Body of pancreas (tissue), 4 donors: ENCODE measurements at regions not wholly inside any gene's neighbourhood (a gene's known extent, or its start where the extent isn't known, plus 50 kb on each side); places are given as distances from the start of the nearest gene placed in this dataset.

Source experiments
- ATAC-seq: fragments of 150-250 bp; one replicate; pipeline ENCODE4 v1.9.1; 2016
- DNase-seq, 4 donors: peaks; one replicate each; pipeline ENCODE4 v3.0.0-alpha.2; 2019
- H3K27ac ChIP-seq, 4 donors: fragments of 200-600 bp; sonication (generic); 1 replicate in 3 of 4; 2 replicates in 1 of 4; pipeline versions ENCODE4 v1.5.1 to v1.6.1; 2016 to 2019; ENCODE audit warnings: mild to moderate bottlenecking in 1 of 4, mixed read lengths in 1 of 4, moderate library complexity in 1 of 4
- H3K27me3 ChIP-seq, 2 donors: fragments of 200-600 bp; sonication (generic); one replicate each; pipeline ENCODE4 v1.6.0; 2016; ENCODE audit warnings: mild to moderate bottlenecking in 1 of 2
- H3K36me3 ChIP-seq, 2 donors: fragments of 200-600 bp; sonication (generic); replicated peaks in 1 of 2; 2 replicates each; pipeline ENCODE4 v1.5.1; 2016; ENCODE audit warnings: low read depth in 2 of 2; ENCODE audit not compliant: insufficient read depth in 1 of 2
- H3K4me1 ChIP-seq: fragments of 200-600 bp; sonication (generic); one replicate; pipeline ENCODE4 v1.6.0; 2016
- H3K4me3 ChIP-seq, 2 donors: fragments of 200-600 bp; sonication (generic); 1 replicate in 1 of 2; 2 replicates in 1 of 2; pipeline ENCODE4 v1.5.1; 2016 to 2019
- H3K9me3 ChIP-seq, 3 donors: fragments of 200-600 bp; sonication (generic); 1 replicate in 2 of 3; 2 replicates in 1 of 3; pipeline ENCODE4 v1.5.1; 2016
- POLR2A ChIP-seq, 3 donors: fragments of 450-650 bp; IDR thresholded peaks; one replicate each; pipeline ENCODE4 v1.6.1; 2016; ENCODE audit warnings: antibody characterized with exemption in 3 of 3, mild to moderate bottlenecking in 2 of 3
- WGBS, 2 donors: methylation state at CpG; one replicate each; pipeline ENCODE4 v1.1.5; 2017; 5-methylcytosine and 5-hydroxymethylcytosine counted together
- intact Hi-C: fragments of 100-400 bp; cut with DNase I; formaldehyde crosslinking; loops from one replicate; pipeline ENCODE4 v1.15.1; 2023
- TF ChIP-seq, protein P1 (sequence below), 7 experiments: fragments of 450-650 bp in 4 of 7; fragments of 200-600 bp in 3 of 7; sonication (generic) in 3 of 7; IDR thresholded peaks; one replicate each; pipeline ENCODE4 v1.5.1; 2016 to 2019; ENCODE audit warnings: antibody characterized with exemption in 7 of 7

DNA sequence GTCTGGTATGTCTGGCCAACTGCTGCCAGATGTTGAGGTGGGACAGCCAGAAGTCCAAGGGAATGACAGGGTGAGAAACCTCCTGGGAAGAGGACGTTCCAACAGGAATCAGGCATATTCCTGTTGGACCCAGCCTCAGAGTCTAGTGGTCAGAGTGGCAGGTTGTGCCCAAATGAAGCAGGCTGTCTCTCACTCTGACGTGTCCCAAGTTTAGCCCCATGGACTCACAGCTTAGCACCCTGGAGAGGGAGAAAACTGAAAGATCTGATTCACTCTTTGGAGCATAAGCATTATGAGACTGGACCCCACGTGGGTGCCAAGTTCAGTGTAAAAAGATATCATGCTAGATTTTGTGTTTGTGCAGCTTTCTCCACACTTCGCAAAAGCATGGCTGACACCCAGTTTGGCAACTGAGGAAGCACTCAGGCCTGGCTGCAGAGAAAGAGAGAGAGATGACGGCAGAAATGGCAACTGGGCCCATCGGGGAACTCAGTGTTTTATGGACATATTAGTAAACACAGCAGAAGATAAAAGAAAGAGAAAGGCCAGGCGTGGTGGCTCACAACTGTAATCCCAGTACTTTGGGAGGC lies 88.2 kb upstream of the LMCD1 start:
- Histone ChIP-seq H3K4me3 (no peak overlapping the region), H3K36me3 (no peaks in the 10 kb centered on the region), H3K9me3 (no peaks in the 10 kb centered on the region), H3K27me3 (no peaks in the 10 kb centered on the region), H3K4me1 (no peaks in the 10 kb centered on the region), H3K27ac (no peak overlapping the region)
- 66 to 71% methylated on average over 7 of the region's 7 CpGs for WGBS, 2 donors
- DNase-seq: no peak
- intact Hi-C loops: no loop called here
- ATAC-seq: no peak
- TF ChIP-seq, protein P1, sequence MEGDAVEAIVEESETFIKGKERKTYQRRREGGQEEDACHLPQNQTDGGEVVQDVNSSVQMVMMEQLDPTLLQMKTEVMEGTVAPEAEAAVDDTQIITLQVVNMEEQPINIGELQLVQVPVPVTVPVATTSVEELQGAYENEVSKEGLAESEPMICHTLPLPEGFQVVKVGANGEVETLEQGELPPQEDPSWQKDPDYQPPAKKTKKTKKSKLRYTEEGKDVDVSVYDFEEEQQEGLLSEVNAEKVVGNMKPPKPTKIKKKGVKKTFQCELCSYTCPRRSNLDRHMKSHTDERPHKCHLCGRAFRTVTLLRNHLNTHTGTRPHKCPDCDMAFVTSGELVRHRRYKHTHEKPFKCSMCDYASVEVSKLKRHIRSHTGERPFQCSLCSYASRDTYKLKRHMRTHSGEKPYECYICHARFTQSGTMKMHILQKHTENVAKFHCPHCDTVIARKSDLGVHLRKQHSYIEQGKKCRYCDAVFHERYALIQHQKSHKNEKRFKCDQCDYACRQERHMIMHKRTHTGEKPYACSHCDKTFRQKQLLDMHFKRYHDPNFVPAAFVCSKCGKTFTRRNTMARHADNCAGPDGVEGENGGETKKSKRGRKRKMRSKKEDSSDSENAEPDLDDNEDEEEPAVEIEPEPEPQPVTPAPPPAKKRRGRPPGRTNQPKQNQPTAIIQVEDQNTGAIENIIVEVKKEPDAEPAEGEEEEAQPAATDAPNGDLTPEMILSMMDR (IDR thresholded peaks at IDR 0.05): no peak
- TF ChIP-seq POLR2A (IDR thresholded peaks at IDR 0.05): no peak

DNA sequence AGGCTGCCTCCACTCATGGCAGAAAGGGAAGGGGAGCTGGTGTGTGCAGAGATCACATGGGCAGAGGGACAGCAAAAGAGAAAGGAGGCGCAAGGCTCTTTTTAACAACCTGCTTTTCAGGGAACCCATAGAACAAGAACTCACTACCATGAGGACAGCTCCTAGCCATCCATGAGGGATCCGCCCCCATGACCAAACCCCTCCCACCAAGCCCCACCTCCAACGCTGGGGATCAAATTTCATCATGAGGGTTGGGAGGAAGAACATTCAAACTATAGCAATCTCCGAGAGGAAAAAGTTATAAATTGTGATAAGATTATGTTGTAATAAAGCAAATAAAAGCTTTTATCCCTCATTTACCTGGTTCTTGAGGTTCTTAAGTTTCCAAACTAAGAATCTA lies 84.7 kb upstream of the LMCD1 start:
- Histone ChIP-seq H3K4me3 (no peak overlapping the region), H3K27me3 (no peaks in the 10 kb centered on the region), H3K9me3 (no peaks in the 10 kb centered on the region), H3K36me3 (no peaks in the 10 kb centered on the region), H3K4me1 (no peaks in the 10 kb centered on the region), H3K27ac (peak overlapping the region in 2 of 4 donors; percentile 46 to 60)
- DNase-seq (peak; percentile 56 to 75 (median 66)), ATAC-seq (peak; percentile 86)
- TF ChIP-seq POLR2A (IDR thresholded peaks at IDR 0.05): no peak
- TF ChIP-seq, protein P1 (IDR thresholded peaks at IDR 0.05): no peak
- WGBS, 2 donors: 47 to 52% methylated on average over 4 of the region's 4 CpGs
- intact Hi-C loops: no loop called here

DNA sequence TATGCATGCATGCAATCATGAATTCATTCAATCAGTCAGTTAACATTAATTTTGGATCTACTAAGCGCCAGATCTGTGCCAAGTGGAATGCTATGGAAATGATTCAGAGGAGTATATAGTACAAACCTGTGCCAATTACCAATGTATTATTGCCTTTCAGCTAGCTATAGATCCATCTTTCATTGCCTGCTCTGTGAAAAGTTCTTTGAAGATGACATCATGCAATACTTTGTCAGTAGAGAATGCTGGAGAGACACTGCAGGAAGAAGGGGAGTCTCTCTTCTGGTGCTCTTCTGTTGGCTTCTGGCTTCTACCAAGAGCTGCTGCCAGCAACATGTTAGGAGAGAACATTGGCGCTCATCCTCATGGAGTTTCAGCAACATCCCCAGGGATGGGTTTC lies 81.0 kb upstream of the LMCD1 start:
- no peaks in the 10 kb centered on the region for H3K4me1 ChIP-seq
- no peaks in the 10 kb centered on the region for H3K27me3 ChIP-seq
- H3K9me3 ChIP-seq: peaks cover 0 to 12% (median 0%) of the 10 kb centered on the region in 3 donors
- TF ChIP-seq, protein P1 (IDR thresholded peaks at IDR 0.05): no peak
- TF ChIP-seq POLR2A (IDR thresholded peaks at IDR 0.05): no peak
- DNase-seq (no peak), ATAC-seq (no peak)
- no peak overlapping the region for H3K27ac ChIP-seq
- intact Hi-C loops: no loop called here
- no peak overlapping the region for H3K4me3 ChIP-seq
- no peaks in the 10 kb centered on the region for H3K36me3 ChIP-seq
- 95 to 97% methylated on average over 2 of the region's 2 CpGs for WGBS, 2 donors

DNA sequence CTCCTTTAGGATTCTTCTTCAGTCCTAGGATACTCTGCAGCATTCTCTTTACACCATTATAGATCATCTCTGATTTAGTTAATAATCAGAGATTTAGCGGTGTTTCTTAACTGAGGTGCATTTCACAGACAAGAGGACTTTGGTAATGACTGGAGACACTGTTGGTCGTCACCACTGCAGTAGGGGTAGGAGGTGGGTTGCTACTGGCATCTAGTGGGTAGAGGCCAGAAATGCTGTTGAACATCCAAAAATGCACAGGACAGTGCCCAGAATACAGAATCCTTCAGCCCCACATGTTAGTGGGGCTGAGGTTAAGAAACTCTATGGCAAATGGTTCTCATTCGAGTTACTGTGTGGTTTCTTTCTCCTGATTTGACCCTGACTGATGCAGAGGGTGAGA lies 80.4 kb upstream of the LMCD1 start:
- WGBS, 2 donors: 81 to 90% methylated on average over 3 of the region's 3 CpGs
- Histone ChIP-seq H3K27me3 (no peaks in the 10 kb centered on the region), H3K36me3 (no peaks in the 10 kb centered on the region), H3K27ac (no peak overlapping the region), H3K9me3 (peaks cover 0 to 12% (median 0%) of the 10 kb centered on the region in 3 donors), H3K4me3 (no peak overlapping the region), H3K4me1 (no peaks in the 10 kb centered on the region)
- DNase-seq (no peak), ATAC-seq (no peak)
- intact Hi-C loops: no loop called here
- TF ChIP-seq, protein P1 (IDR thresholded peaks at IDR 0.05): no peak
- no peak for TF ChIP-seq POLR2A (IDR thresholded peaks at IDR 0.05)

GRCh38 chr3:8421711-8422110 lies 79.9 kb upstream of the LMCD1 start:
- Histone ChIP-seq H3K27ac (no peak overlapping the region), H3K4me3 (no peak overlapping the region), H3K27me3 (no peaks in the 10 kb centered on the region), H3K4me1 (no peaks in the 10 kb centered on the region), H3K9me3 (peaks cover 0 to 12% (median 0%) of the 10 kb centered on the region in 3 donors), H3K36me3 (no peaks in the 10 kb centered on the region)
- intact Hi-C loops: no loop called here
- no peak for TF ChIP-seq POLR2A (IDR thresholded peaks at IDR 0.05)
- TF ChIP-seq, protein P1 (IDR thresholded peaks at IDR 0.05): no peak
- DNase-seq: no peak
- 77 to 81% methylated on average over 4 of the region's 4 CpGs for WGBS, 2 donors
- ATAC-seq: no peak
